ENCODE measurements at regions not wholly inside any gene's neighbourhood (a gene's known extent, or its start where the extent isn't known, plus 50 kb on each side); places are given as distances from the start of the nearest gene placed in this dataset.
A peak's percentile ranks its signal among the peaks of the same experiment; 100 is the strongest.

- FAIRE-seq (no peak), DNase-seq (ENCODE audit: low spot score) (no peak)
Measured at GRCh38 chr2:78263571-78263970, 741.4 kb upstream of the LRRTM4 start.

- no peak for FAIRE-seq
- DNase-seq (ENCODE audit: low spot score) = no peak
Measured at GRCh38 chr2:78264130-78264529, 742.0 kb upstream of the LRRTM4 start.

- DNase-seq (ENCODE audit: low spot score) (no peak), FAIRE-seq (no peak)
Measured at GRCh38 chr2:78281164-78281563, 744.3 kb upstream of the REG3G start.

GRCh38 chr2:78290581-78291214, 734.8 kb upstream of the REG3G start:
- no peak for FAIRE-seq
- DNase-seq (ENCODE audit: low spot score) = no peak

GRCh38 chr2:78293768-78294167, 731.7 kb upstream of the REG3G start:
- DNase-seq (ENCODE audit: low spot score) = no peak
- no peak for FAIRE-seq

GRCh38 chr2:78301166-78301789, 724.2 kb upstream of the REG3G start:
- DNase-seq (ENCODE audit: low spot score) (no peak), FAIRE-seq (no peak)

- FAIRE-seq = no peak
Measured at GRCh38 chr2:78304678-78305077, 720.8 kb upstream of the REG3G start.

GRCh38 chr2:78309460-78309859, 716.0 kb upstream of the REG3G start:
- FAIRE-seq (no peak), DNase-seq (ENCODE audit: low spot score) (no peak)

More at GRCh38 chr2:78304678-78305077, 720.8 kb upstream of the REG3G start:
- DNase-seq (ENCODE audit: low spot score) = no peak

GRCh38 chr2:78315368-78315767, 710.1 kb upstream of the REG3G start:
- FAIRE-seq (no peak), DNase-seq (ENCODE audit: low spot score) (no peak)

- no peak for DNase-seq (ENCODE audit: low spot score)
- no peak for FAIRE-seq
Measured at GRCh38 chr2:78318275-78318674, 707.2 kb upstream of the REG3G start.

GRCh38 chr2:78330193-78330592, 695.3 kb upstream of the REG3G start:
- DNase-seq (ENCODE audit: low spot score) (no peak), FAIRE-seq (no peak)

- DNase-seq (ENCODE audit: low spot score) (peak; percentile 13), FAIRE-seq (no peak)
Measured at GRCh38 chr2:78351208-78351607, 674.3 kb upstream of the REG3G start.

- no peak for FAIRE-seq
- DNase-seq (ENCODE audit: low spot score) = no peak
Measured at GRCh38 chr2:78353168-78353567, 672.3 kb upstream of the REG3G start.

- DNase-seq (ENCODE audit: low spot score) = no peak
- no peak for FAIRE-seq
Measured at GRCh38 chr2:78355967-78356366, 669.5 kb upstream of the REG3G start.

- DNase-seq (ENCODE audit: low spot score) (no peak), FAIRE-seq (no peak)
Measured at GRCh38 chr2:78383576-78383975, 641.9 kb upstream of the REG3G start.

GRCh38 chr2:78397198-78397597, 628.3 kb upstream of the REG3G start:
- FAIRE-seq (no peak), DNase-seq (ENCODE audit: low spot score) (no peak)

- no peak for DNase-seq (ENCODE audit: low spot score)
- no peak for FAIRE-seq
Measured at GRCh38 chr2:78407960-78408794, 617.3 kb upstream of the REG3G start.

- DNase-seq (ENCODE audit: low spot score) (no peak), FAIRE-seq (no peak)
Measured at GRCh38 chr2:78408795-78409118, 616.7 kb upstream of the REG3G start.

GRCh38 chr2:78411303-78411702, 614.2 kb upstream of the REG3G start:
- FAIRE-seq (no peak), DNase-seq (ENCODE audit: low spot score) (no peak)

- FAIRE-seq (peak; percentile 72), DNase-seq (ENCODE audit: low spot score) (no peak)
Measured at GRCh38 chr2:78416625-78417300, 608.7 kb upstream of the REG3G start.

GRCh38 chr2:78417355-78417754, 608.1 kb upstream of the REG3G start:
- FAIRE-seq = no peak

GRCh38 chr2:78418021-78418420, 607.5 kb upstream of the REG3G start:
- DNase-seq (ENCODE audit: low spot score) (no peak), FAIRE-seq (no peak)

More at GRCh38 chr2:78417355-78417754, 608.1 kb upstream of the REG3G start:
- no peak for DNase-seq (ENCODE audit: low spot score)

Measured in urothelium cell line (cell line).